ENCODE measurements at regions not wholly inside any gene's neighbourhood (a gene's known extent, or its start where the extent isn't known, plus 50 kb on each side); places are given as distances from the start of the nearest gene placed in this dataset.

- DNase-seq (ENCODE audit: low read depth): no peak
These were observed 59.2 kb upstream of the NKX1-1 start for GRCh38 chr4:1465173-1466033.

- DNase-seq (ENCODE audit: low read depth): no peak
These were observed 58.4 kb upstream of the NKX1-1 start for GRCh38 chr4:1464581-1465171.

GRCh38 chr4:1463927-1464540 lies 57.8 kb upstream of the NKX1-1 start:
- DNase-seq (ENCODE audit: low read depth): no peak

GRCh38 chr4:1463088-1463926 lies 57.1 kb upstream of the NKX1-1 start:
- peak; percentile 39 for DNase-seq (ENCODE audit: low read depth)

GRCh38 chr4:1462768-1463075 lies 56.5 kb upstream of the NKX1-1 start:
- DNase-seq (ENCODE audit: low read depth): no peak

GRCh38 chr4:1462009-1462767 lies 55.9 kb upstream of the NKX1-1 start:
- no peak for DNase-seq (ENCODE audit: low read depth)

GRCh38 chr4:1460967-1461868 lies 55.0 kb upstream of the NKX1-1 start:
- DNase-seq (ENCODE audit: low read depth): no peak

- no peak for DNase-seq (ENCODE audit: low read depth)
These were observed 53.7 kb upstream of the NKX1-1 start for GRCh38 chr4:1459722-1460511.

- no peak for DNase-seq (ENCODE audit: low read depth)
These were observed 53.0 kb upstream of the NKX1-1 start for GRCh38 chr4:1459081-1459721.

- no peak for DNase-seq (ENCODE audit: low read depth)
These were observed 52.3 kb upstream of the NKX1-1 start for GRCh38 chr4:1458581-1458980.
